ENCODE measurements at regions not wholly inside any gene's neighbourhood (a gene's known extent, or its start where the extent isn't known, plus 50 kb on each side); places are given as distances from the start of the nearest gene placed in this dataset.

DNA sequence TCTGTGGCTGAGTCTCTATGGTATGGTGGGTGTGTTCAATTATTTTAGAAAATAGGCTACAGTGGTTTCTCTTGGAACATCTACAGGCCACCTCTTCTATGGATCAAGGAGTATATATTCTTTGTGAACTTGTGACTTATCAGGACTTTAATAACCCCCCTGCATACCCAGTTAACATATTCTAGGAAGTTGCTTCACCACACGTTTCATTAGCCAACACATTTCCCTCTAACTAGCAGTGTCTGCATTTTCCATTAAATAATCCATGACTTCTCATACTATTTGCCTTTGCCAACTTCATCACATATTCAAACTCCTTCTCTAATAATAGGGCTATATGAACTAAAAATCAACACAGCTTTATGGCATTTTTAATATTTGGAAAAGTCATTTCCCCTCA lies 187.6 kb upstream of the ARL4C start:
- TF ChIP-seq TEAD4 (CRISPR knock-in tag; IDR thresholded peaks at IDR 0.05) (no peak), ZNF263 (CRISPR knock-in tag; IDR thresholded peaks at IDR 0.05; ENCODE audit: low read depth) (no peak), NR2C2 (CRISPR knock-in tag; IDR thresholded peaks at IDR 0.05) (no peak), OVOL2 (CRISPR knock-in tag; IDR thresholded peaks at IDR 0.05; ENCODE audit: borderline replicate concordance) (no peak)
- TF ChIP-seq, protein P1, sequence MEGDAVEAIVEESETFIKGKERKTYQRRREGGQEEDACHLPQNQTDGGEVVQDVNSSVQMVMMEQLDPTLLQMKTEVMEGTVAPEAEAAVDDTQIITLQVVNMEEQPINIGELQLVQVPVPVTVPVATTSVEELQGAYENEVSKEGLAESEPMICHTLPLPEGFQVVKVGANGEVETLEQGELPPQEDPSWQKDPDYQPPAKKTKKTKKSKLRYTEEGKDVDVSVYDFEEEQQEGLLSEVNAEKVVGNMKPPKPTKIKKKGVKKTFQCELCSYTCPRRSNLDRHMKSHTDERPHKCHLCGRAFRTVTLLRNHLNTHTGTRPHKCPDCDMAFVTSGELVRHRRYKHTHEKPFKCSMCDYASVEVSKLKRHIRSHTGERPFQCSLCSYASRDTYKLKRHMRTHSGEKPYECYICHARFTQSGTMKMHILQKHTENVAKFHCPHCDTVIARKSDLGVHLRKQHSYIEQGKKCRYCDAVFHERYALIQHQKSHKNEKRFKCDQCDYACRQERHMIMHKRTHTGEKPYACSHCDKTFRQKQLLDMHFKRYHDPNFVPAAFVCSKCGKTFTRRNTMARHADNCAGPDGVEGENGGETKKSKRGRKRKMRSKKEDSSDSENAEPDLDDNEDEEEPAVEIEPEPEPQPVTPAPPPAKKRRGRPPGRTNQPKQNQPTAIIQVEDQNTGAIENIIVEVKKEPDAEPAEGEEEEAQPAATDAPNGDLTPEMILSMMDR (IDR thresholded peaks at IDR 0.05): no peak
- TF ChIP-seq, protein P2, sequence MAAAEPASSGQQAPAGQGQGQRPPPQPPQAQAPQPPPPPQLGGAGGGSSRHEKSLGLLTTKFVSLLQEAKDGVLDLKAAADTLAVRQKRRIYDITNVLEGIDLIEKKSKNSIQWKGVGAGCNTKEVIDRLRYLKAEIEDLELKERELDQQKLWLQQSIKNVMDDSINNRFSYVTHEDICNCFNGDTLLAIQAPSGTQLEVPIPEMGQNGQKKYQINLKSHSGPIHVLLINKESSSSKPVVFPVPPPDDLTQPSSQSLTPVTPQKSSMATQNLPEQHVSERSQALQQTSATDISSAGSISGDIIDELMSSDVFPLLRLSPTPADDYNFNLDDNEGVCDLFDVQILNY (CRISPR knock-in tag; IDR thresholded peaks at IDR 0.05): no peak
- TF ChIP-seq, protein P3, sequence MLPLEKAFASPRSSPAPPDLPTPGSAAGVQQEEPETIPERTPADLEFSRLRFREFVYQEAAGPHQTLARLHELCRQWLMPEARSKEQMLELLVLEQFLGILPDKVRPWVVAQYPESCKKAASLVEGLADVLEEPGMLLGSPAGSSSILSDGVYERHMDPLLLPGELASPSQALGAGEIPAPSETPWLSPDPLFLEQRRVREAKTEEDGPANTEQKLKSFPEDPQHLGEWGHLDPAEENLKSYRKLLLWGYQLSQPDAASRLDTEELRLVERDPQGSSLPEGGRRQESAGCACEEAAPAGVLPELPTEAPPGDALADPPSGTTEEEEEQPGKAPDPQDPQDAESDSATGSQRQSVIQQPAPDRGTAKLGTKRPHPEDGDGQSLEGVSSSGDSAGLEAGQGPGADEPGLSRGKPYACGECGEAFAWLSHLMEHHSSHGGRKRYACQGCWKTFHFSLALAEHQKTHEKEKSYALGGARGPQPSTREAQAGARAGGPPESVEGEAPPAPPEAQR (CRISPR knock-in tag; IDR thresholded peaks at IDR 0.05): no peak
- TF ChIP-seq, protein P4, sequence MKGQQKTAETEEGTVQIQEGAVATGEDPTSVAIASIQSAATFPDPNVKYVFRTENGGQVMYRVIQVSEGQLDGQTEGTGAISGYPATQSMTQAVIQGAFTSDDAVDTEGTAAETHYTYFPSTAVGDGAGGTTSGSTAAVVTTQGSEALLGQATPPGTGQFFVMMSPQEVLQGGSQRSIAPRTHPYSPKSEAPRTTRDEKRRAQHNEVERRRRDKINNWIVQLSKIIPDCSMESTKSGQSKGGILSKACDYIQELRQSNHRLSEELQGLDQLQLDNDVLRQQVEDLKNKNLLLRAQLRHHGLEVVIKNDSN (CRISPR knock-in tag; IDR thresholded peaks at IDR 0.05): no peak
- TF ChIP-seq, protein P5, sequence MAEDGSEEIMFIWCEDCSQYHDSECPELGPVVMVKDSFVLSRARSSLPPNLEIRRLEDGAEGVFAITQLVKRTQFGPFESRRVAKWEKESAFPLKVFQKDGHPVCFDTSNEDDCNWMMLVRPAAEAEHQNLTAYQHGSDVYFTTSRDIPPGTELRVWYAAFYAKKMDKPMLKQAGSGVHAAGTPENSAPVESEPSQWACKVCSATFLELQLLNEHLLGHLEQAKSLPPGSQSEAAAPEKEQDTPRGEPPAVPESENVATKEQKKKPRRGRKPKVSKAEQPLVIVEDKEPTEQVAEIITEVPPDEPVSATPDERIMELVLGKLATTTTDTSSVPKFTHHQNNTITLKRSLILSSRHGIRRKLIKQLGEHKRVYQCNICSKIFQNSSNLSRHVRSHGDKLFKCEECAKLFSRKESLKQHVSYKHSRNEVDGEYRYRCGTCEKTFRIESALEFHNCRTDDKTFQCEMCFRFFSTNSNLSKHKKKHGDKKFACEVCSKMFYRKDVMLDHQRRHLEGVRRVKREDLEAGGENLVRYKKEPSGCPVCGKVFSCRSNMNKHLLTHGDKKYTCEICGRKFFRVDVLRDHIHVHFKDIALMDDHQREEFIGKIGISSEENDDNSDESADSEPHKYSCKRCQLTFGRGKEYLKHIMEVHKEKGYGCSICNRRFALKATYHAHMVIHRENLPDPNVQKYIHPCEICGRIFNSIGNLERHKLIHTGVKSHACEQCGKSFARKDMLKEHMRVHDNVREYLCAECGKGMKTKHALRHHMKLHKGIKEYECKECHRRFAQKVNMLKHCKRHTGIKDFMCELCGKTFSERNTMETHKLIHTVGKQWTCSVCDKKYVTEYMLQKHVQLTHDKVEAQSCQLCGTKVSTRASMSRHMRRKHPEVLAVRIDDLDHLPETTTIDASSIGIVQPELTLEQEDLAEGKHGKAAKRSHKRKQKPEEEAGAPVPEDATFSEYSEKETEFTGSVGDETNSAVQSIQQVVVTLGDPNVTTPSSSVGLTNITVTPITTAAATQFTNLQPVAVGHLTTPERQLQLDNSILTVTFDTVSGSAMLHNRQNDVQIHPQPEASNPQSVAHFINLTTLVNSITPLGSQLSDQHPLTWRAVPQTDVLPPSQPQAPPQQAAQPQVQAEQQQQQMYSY (CRISPR knock-in tag; IDR thresholded peaks at IDR 0.05): no peak

Data from WTC11 (cell line).